ENCODE measurements at regions not wholly inside any gene's neighbourhood (a gene's known extent, or its start where the extent isn't known, plus 50 kb on each side); places are given as distances from the start of the nearest gene placed in this dataset.

- TF ChIP-seq CTCF (IDR thresholded peaks at IDR 0.05) (no peak), POLR2A (IDR thresholded peaks at IDR 0.05) (peak in 1 of 3 donors; percentile 7)
These were observed 49.6 kb upstream of the PSD2 start for GRCh38 chr5:139745800-139746690.

Data from body of pancreas (tissue), 4 donors.